HepG2 (cell line): ENCODE measurements at regions not wholly inside any gene's neighbourhood (a gene's known extent, or its start where the extent isn't known, plus 50 kb on each side); places are given as distances from the start of the nearest gene placed in this dataset.
"Not testable (repeated sequence)": the region's sequence is repeated elsewhere in the genome, so short reads cannot be mapped to it uniquely, and the experiment has no call there.

Experiments
- ATAC-seq: fragments of 200-7000 bp; cut with Tn5 transposase; 3 replicates; pipeline ENCODE4 v1.9.1; 2020; ENCODE audit warnings: mild to moderate bottlenecking, moderate library complexity
- BruUV-seq: library from RNA; stranded (reverse); fragments of 400-500 nt; replicated peaks from 2 replicates; lab custom pipeline; 2021; lab: Mats Ljungman, UMichigan
- CTCF ChIA-PET: fragments of 300-600 bp; formaldehyde crosslinking; extraction: SDS; loops from one replicate; lab custom pipeline; 2021; ENCODE audit warnings: low total read pairs, inconsistent platforms, low intra/inter-chr PET ratio; lab: Yijun Ruan, JAX
- POLR2A ChIA-PET: fragments of 350-600 bp; sonication (Branson Sonifier 250); formaldehyde crosslinking; loops from one replicate; lab custom pipeline; 2020; ENCODE audit warnings: antibody characterized with exemption, inconsistent platforms; lab: Yijun Ruan, JAX
- DNase-seq: peaks from one replicate; pipeline ENCODE4 v3.0.0-alpha.2; 2015; ENCODE audit warnings: low spot score
- FAIRE-seq: peaks from 3 replicates; lab custom pipeline; 2011; peaks lifted over from hg19 to GRCh38; lab: Jason Lieb, UNC
- H2AFZ ChIP-seq: one replicate; pipeline ENCODE4 v1.6.1; 2011; ENCODE audit warnings: low read length, inconsistent platforms
- H3K27ac ChIP-seq: fragments of 300-600 bp; 3 replicates; pipeline ENCODE4 v1.8.0; 2011; ENCODE audit warnings: mixed run types, mild to moderate bottlenecking, mixed read lengths, low read length, inconsistent platforms; ENCODE audit not compliant: insufficient read depth; ENCODE audit errors: extremely low read length
- H3K27me3 ChIP-seq, 2 experiments: fragments of 200-600 bp in 1 of 2; 2 replicates in 1 of 2; 3 replicates in 1 of 2; pipeline versions ENCODE4 v1.6.0 to v1.8.0; 2011; ENCODE audit warnings: low read length in 2 of 2, mild to moderate bottlenecking in 2 of 2, moderate library complexity in 2 of 2, inconsistent platforms in 1 of 2; ENCODE audit not compliant: insufficient read depth in 2 of 2, control insufficient read depth in 1 of 2
- H3K36me3 ChIP-seq, 2 experiments: fragments of 200-600 bp in 1 of 2; replicated peaks in 1 of 2; 2 replicates in 1 of 2; 3 replicates in 1 of 2; pipeline versions ENCODE4 v1.5.1 to v1.8.0; 2011; ENCODE audit warnings: low read length in 2 of 2, inconsistent platforms in 1 of 2; ENCODE audit not compliant: insufficient read depth in 2 of 2, control insufficient read depth in 1 of 2
- H3K4me1 ChIP-seq: 2 replicates; pipeline ENCODE4 v1.5.1; 2012; ENCODE audit warnings: low read length, inconsistent platforms; ENCODE audit not compliant: insufficient read depth
- H3K4me2 ChIP-seq: 2 replicates; pipeline ENCODE4 v1.6.0; 2011; ENCODE audit warnings: low read depth, low read length, inconsistent platforms
- H3K4me3 ChIP-seq, 3 experiments: fragments of 200-600 bp in 1 of 3; sonication (generic), shearing (Covaris generic) in 1 of 3; replicated peaks in 1 of 3; 2 replicates each; pipeline ENCODE4 v1.5.1; 2011 to 2016; ENCODE audit warnings: low read length in 3 of 3, inconsistent platforms in 2 of 3, low read depth in 2 of 3, mild to moderate bottlenecking in 2 of 3, control low read depth in 1 of 3, mixed read lengths in 1 of 3; ENCODE audit not compliant: insufficient read depth in 1 of 3
- H3K79me2 ChIP-seq: one replicate; pipeline ENCODE4 v1.6.1; 2011; ENCODE audit warnings: low read length, inconsistent platforms; ENCODE audit not compliant: insufficient read depth
- H3K9ac ChIP-seq: 2 replicates; pipeline ENCODE4 v1.6.0; 2011; ENCODE audit warnings: mild to moderate bottlenecking, low read depth, low read length, inconsistent platforms; ENCODE audit not compliant: insufficient read depth
- H3K9me3 ChIP-seq: 2 replicates; pipeline ENCODE4 v1.5.1; 2012; ENCODE audit warnings: mild to moderate bottlenecking, low read length
- H4K20me1 ChIP-seq: 2 replicates; pipeline ENCODE4 v1.6.0; 2011; ENCODE audit warnings: inconsistent platforms, mild to moderate bottlenecking, low read length, moderate library complexity; ENCODE audit not compliant: insufficient read depth
- ARID2 ChIP-seq: sonication (generic); formaldehyde crosslinking; IDR thresholded peaks from 2 replicates; pipeline ENCODE4 v1.8.1; 2022; ENCODE audit warnings: mild to moderate bottlenecking, missing genetic modification reagents, borderline replicate concordance
- BHLHE40 ChIP-seq: IDR thresholded peaks from 2 replicates; pipeline ENCODE4 v1.6.1; 2011; ENCODE audit warnings: low read length, improper control_type of control experiment
- HDAC6 ChIP-seq: fragments of 200-600 bp; sonication (generic); IDR thresholded peaks from 2 replicates; pipeline ENCODE4 v1.7.0; 2017; ENCODE audit warnings: mild to moderate bottlenecking, antibody characterized with exemption, low read length, low read depth
- KLF15 ChIP-seq: sonication (generic); formaldehyde crosslinking; IDR thresholded peaks from 2 replicates; pipeline ENCODE4 v1.8.1; 2023; ENCODE audit warnings: borderline replicate concordance, mild to moderate bottlenecking, inconsistent platforms, missing genetic modification reagents, mixed read lengths
- NONO ChIP-seq, 2 experiments: fragments of 450-650 bp in 1 of 2; sonication (generic) in 1 of 2; formaldehyde crosslinking in 1 of 2; IDR thresholded peaks in 1 of 2; conservative IDR thresholded peaks in 1 of 2; 2 replicates each; pipeline versions ENCODE4 v1.6.1 to v1.8.0; 2017 to 2022; ENCODE audit warnings: mild to moderate bottlenecking in 1 of 2, missing genetic modification reagents in 1 of 2, moderate library complexity in 1 of 2
- ZNF101 ChIP-seq: sonication (generic); formaldehyde crosslinking; IDR thresholded peaks from 2 replicates; pipeline ENCODE4 v1.4.0; 2020; ENCODE audit warnings: mild to moderate bottlenecking, low read depth, missing genetic modification reagents, borderline replicate concordance
- ZNF567 ChIP-seq: sonication (generic); formaldehyde crosslinking; IDR thresholded peaks from 2 replicates; pipeline ENCODE4 v1.8.1; 2023; ENCODE audit warnings: mild to moderate bottlenecking, missing genetic modification reagents, borderline replicate concordance
- ZNF605 ChIP-seq: sonication (generic); formaldehyde crosslinking; IDR thresholded peaks from 2 replicates; pipeline ENCODE4 v1.8.0; 2022; ENCODE audit warnings: mild to moderate bottlenecking, missing genetic modification reagents
- WGBS: methylation state at CpG from one replicate; pipeline ENCODE4 v1.1.6; 2017; ENCODE audit warnings: low lambda C conversion rate; 5-methylcytosine and 5-hydroxymethylcytosine counted together
- in situ Hi-C: cut with HindIII; loops from 2 replicates; pipeline ENCODE4 v1.10.0; 2017; ENCODE audit warnings: low pct_unique_long_range_greater_than_20kb; ENCODE audit not compliant: extremely low pct_ligation_motif_present
- intact Hi-C: fragments of 100-400 bp; cut with micrococcal nuclease; formaldehyde crosslinking; loops from one replicate; pipeline ENCODE4 v1.10.0; 2022; ENCODE audit not compliant: unreplicated experiment
- TF ChIP-seq, protein P1 (sequence below): sonication (generic); formaldehyde crosslinking; IDR thresholded peaks from 2 replicates; pipeline ENCODE4 v1.4.0; 2020; ENCODE audit warnings: missing genetic modification reagents
- TF ChIP-seq, protein P2 (sequence below): sonication (generic); formaldehyde crosslinking; IDR thresholded peaks from 2 replicates; pipeline ENCODE4 v1.9.0; 2021; ENCODE audit warnings: missing genetic modification reagents, borderline replicate concordance
- TF ChIP-seq, protein P3 (sequence below): sonication (generic); formaldehyde crosslinking; IDR thresholded peaks from 2 replicates; pipeline ENCODE4 v1.4.0; 2020; ENCODE audit warnings: missing genetic modification reagents

- TF ChIP-seq ZNF567 (CRISPR knock-in tag): no peak
- TF ChIP-seq ARID2 (CRISPR knock-in tag): no peak
- TF ChIP-seq, protein P1, sequence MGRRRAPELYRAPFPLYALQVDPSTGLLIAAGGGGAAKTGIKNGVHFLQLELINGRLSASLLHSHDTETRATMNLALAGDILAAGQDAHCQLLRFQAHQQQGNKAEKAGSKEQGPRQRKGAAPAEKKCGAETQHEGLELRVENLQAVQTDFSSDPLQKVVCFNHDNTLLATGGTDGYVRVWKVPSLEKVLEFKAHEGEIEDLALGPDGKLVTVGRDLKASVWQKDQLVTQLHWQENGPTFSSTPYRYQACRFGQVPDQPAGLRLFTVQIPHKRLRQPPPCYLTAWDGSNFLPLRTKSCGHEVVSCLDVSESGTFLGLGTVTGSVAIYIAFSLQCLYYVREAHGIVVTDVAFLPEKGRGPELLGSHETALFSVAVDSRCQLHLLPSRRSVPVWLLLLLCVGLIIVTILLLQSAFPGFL: no peak
Observed at GRCh38 chr20:19138758-19139157, 73.7 kb upstream of the SLC24A3 start (continued).

DNA sequence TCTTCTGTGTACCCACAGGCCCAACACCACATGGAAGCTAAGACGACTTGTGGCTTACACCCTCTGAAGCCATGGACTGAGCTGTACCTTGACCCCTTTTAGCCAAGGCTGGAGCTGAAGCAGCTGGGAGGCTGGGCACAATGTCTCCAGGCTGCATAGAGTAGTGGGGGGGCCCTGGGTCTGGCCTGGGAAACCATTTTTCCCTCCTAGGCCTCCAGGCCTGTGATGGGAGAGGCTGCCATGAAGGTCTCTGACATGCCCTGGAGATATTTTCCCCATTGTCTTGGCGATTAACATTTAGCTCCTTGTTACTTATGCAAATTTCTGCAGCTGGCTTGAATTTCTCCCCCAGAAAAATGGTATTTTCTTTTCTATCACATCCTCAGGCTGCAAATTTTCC lies 72.9 kb upstream of the SLC24A3 start:
- ATAC-seq, in situ Hi-C loops: not testable (repeated sequence)

DNA sequence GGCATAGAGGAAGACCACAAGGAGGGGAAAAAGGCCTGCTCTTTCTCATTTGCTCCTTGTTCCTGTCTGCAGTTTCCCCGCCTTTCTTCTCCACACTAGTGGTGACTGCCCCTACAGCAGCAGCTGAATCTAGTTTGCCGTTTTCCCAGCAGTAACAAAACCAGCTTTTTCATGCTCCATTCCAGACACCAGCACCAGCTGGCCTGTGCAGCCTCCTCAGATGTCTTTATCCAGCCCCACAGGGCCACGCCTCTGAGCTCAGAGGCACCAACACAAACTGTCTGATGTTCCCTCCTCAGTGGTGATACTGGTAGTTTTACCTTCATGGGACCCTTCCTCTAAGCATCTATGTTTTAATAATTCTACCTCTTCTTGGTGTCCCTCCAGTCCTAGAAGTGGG lies 70.4 kb upstream of the SLC24A3 start:
- no peak for ATAC-seq
- H2AFZ ChIP-seq: no peak overlapping the region
- no peaks in the 10 kb centered on the region for H3K4me1 ChIP-seq
- FAIRE-seq: no peak
- CTCF ChIA-PET: no interaction called here
- no peaks in the 10 kb centered on the region for H3K79me2 ChIP-seq
- H3K9me3 ChIP-seq: peaks cover 37% of the 10 kb centered on the region
- intact Hi-C loops: no loop called here
- BruUV-seq: no TSS peak
- in situ Hi-C loops: no loop called here
- H3K27me3 ChIP-seq: no peaks in the 10 kb centered on the region
- no peak overlapping the region for H3K4me3 ChIP-seq
- H3K4me2 ChIP-seq: no peak overlapping the region
- no peak overlapping the region for H3K9ac ChIP-seq
- no peaks in the 10 kb centered on the region for H4K20me1 ChIP-seq
- WGBS: 0% methylated on average over 3 of the region's 3 CpGs
- no peak overlapping the region for H3K27ac ChIP-seq
- POLR2A ChIA-PET: no interaction called here
- H3K36me3 ChIP-seq: no peaks in the 10 kb centered on the region
- DNase-seq: no peak
- TF ChIP-seq KLF15 (CRISPR knock-in tag) (no peak), ZNF101 (no peak), BHLHE40 (no peak), NONO (IDR thresholded peaks at IDR 0.05) (no peak), NONO (CRISPR knock-in tag; conservative IDR thresholded peaks at IDR 0.05) (no peak), ZNF605 (CRISPR knock-in tag) (no peak), HDAC6 (no peak)
- TF ChIP-seq, protein P2, sequence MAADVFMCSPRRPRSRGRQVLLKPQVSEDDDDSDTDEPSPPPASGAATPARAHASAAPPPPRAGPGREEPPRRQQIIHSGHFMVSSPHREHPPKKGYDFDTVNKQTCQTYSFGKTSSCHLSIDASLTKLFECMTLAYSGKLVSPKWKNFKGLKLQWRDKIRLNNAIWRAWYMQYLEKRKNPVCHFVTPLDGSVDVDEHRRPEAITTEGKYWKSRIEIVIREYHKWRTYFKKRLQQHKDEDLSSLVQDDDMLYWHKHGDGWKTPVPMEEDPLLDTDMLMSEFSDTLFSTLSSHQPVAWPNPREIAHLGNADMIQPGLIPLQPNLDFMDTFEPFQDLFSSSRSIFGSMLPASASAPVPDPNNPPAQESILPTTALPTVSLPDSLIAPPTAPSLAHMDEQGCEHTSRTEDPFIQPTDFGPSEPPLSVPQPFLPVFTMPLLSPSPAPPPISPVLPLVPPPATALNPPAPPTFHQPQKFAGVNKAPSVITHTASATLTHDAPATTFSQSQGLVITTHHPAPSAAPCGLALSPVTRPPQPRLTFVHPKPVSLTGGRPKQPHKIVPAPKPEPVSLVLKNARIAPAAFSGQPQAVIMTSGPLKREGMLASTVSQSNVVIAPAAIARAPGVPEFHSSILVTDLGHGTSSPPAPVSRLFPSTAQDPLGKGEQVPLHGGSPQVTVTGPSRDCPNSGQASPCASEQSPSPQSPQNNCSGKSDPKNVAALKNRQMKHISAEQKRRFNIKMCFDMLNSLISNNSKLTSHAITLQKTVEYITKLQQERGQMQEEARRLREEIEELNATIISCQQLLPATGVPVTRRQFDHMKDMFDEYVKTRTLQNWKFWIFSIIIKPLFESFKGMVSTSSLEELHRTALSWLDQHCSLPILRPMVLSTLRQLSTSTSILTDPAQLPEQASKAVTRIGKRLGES (CRISPR knock-in tag): no peak
- TF ChIP-seq, protein P3, sequence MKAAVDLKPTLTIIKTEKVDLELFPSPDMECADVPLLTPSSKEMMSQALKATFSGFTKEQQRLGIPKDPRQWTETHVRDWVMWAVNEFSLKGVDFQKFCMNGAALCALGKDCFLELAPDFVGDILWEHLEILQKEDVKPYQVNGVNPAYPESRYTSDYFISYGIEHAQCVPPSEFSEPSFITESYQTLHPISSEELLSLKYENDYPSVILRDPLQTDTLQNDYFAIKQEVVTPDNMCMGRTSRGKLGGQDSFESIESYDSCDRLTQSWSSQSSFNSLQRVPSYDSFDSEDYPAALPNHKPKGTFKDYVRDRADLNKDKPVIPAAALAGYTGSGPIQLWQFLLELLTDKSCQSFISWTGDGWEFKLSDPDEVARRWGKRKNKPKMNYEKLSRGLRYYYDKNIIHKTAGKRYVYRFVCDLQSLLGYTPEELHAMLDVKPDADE (CRISPR knock-in tag): no peak

More for the DNA sequence above, 72.9 kb upstream of the SLC24A3 start:
- BruUV-seq, POLR2A ChIA-PET, H3K4me1 ChIP-seq, H3K36me3 ChIP-seq, H4K20me1 ChIP-seq, H3K79me2 ChIP-seq, intact Hi-C loops, CTCF ChIA-PET, H3K4me2 ChIP-seq, FAIRE-seq, DNase-seq, H3K27me3 ChIP-seq, H3K9ac ChIP-seq, H2AFZ ChIP-seq, H3K27ac ChIP-seq, H3K4me3 ChIP-seq: not testable (repeated sequence)
- H3K9me3 ChIP-seq: peaks cover 60% of the 10 kb centered on the region
- WGBS: 3% methylated on average over 2 of the region's 2 CpGs
